Neuron (in vitro differentiated cells): ENCODE measurements at regions not wholly inside any gene's neighbourhood (a gene's known extent, or its start where the extent isn't known, plus 50 kb on each side); places are given as distances from the start of the nearest gene placed in this dataset.
"Not testable (repeated sequence)": the region's sequence is repeated elsewhere in the genome, so short reads cannot be mapped to it uniquely, and the experiment has no call there.

Source experiments
- H2AFZ ChIP-seq: one replicate; pipeline ENCODE4 v1.6.1; 2013; ENCODE audit warnings: low read depth, mild to moderate bottlenecking, inconsistent platforms, low read length, moderate library complexity
- H3K27me3 ChIP-seq: one replicate; pipeline ENCODE4 v1.6.1; 2013; ENCODE audit warnings: low read length; ENCODE audit not compliant: insufficient read depth
- H3K36me3 ChIP-seq: one replicate; pipeline ENCODE4 v1.6.1; 2013; ENCODE audit warnings: low read length; ENCODE audit not compliant: insufficient read depth
- H3K4me1 ChIP-seq: one replicate; pipeline ENCODE4 v1.6.1; 2013; ENCODE audit warnings: low read length; ENCODE audit not compliant: insufficient read depth
- H3K4me3 ChIP-seq: 2 replicates; pipeline ENCODE4 v1.5.1; 2013; ENCODE audit warnings: mild to moderate bottlenecking, low read length, moderate library complexity
- H3K9me3 ChIP-seq: one replicate; pipeline ENCODE4 v1.6.1; 2013; ENCODE audit warnings: low read length

GRCh38 chr2:13481201-13481600 is 764.5 kb downstream of the TRIB2 start:
- H3K4me3 ChIP-seq: no peak overlapping the region
- H3K27me3 ChIP-seq: no peaks in the 10 kb centered on the region
- H3K4me1 ChIP-seq: no peaks in the 10 kb centered on the region
- H3K36me3 ChIP-seq: no peaks in the 10 kb centered on the region
- no peaks in the 10 kb centered on the region for H3K9me3 ChIP-seq
- H2AFZ ChIP-seq: no peak overlapping the region

GRCh38 chr2:13485256-13485655 is 768.5 kb downstream of the TRIB2 start:
- no peaks in the 10 kb centered on the region for H3K27me3 ChIP-seq

GRCh38 chr2:13488965-13489364 is 772.2 kb downstream of the TRIB2 start:
- Histone ChIP-seq H3K4me3 (no peak overlapping the region), H3K4me1 (no peaks in the 10 kb centered on the region), H2AFZ (no peak overlapping the region), H3K27me3 (no peaks in the 10 kb centered on the region), H3K9me3 (no peaks in the 10 kb centered on the region), H3K36me3 (no peaks in the 10 kb centered on the region)

More at GRCh38 chr2:13485256-13485655, 768.5 kb downstream of the TRIB2 start:
- H3K4me3 ChIP-seq: no peak overlapping the region
- H3K4me1 ChIP-seq: no peaks in the 10 kb centered on the region
- H3K9me3 ChIP-seq: no peaks in the 10 kb centered on the region
- no peak overlapping the region for H2AFZ ChIP-seq
- no peaks in the 10 kb centered on the region for H3K36me3 ChIP-seq

GRCh38 chr2:13492262-13492661 is 775.5 kb downstream of the TRIB2 start:
- no peaks in the 10 kb centered on the region for H3K36me3 ChIP-seq
- no peak overlapping the region for H3K4me3 ChIP-seq
- no peaks in the 10 kb centered on the region for H3K27me3 ChIP-seq
- H3K4me1 ChIP-seq: no peaks in the 10 kb centered on the region
- no peaks in the 10 kb centered on the region for H3K9me3 ChIP-seq
- no peak overlapping the region for H2AFZ ChIP-seq

GRCh38 chr2:13495051-13495450 is 778.3 kb downstream of the TRIB2 start:
- no peak overlapping the region for H2AFZ ChIP-seq
- H3K27me3 ChIP-seq: no peaks in the 10 kb centered on the region
- H3K4me1 ChIP-seq: no peaks in the 10 kb centered on the region
- H3K4me3 ChIP-seq: no peak overlapping the region
- no peaks in the 10 kb centered on the region for H3K9me3 ChIP-seq
- no peaks in the 10 kb centered on the region for H3K36me3 ChIP-seq

GRCh38 chr2:13504808-13505207 is 788.1 kb downstream of the TRIB2 start:
- H3K27me3 ChIP-seq: no peaks in the 10 kb centered on the region
- no peaks in the 10 kb centered on the region for H3K9me3 ChIP-seq
- no peaks in the 10 kb centered on the region for H3K4me1 ChIP-seq
- H3K4me3 ChIP-seq: no peak overlapping the region
- no peak overlapping the region for H2AFZ ChIP-seq
- no peaks in the 10 kb centered on the region for H3K36me3 ChIP-seq

GRCh38 chr2:13508671-13509070 is 791.9 kb downstream of the TRIB2 start:
- Histone ChIP-seq H3K36me3 (no peaks in the 10 kb centered on the region), H3K27me3 (no peaks in the 10 kb centered on the region), H3K4me3 (no peak overlapping the region), H3K9me3 (no peaks in the 10 kb centered on the region), H2AFZ (no peak overlapping the region), H3K4me1 (no peaks in the 10 kb centered on the region)

GRCh38 chr2:13515254-13515653 is 798.5 kb downstream of the TRIB2 start:
- Histone ChIP-seq H3K9me3 (no peaks in the 10 kb centered on the region), H3K36me3 (no peaks in the 10 kb centered on the region), H3K4me3 (no peak overlapping the region), H3K4me1 (no peaks in the 10 kb centered on the region), H3K27me3 (no peaks in the 10 kb centered on the region), H2AFZ (no peak overlapping the region)

GRCh38 chr2:13522096-13522495 is 805.4 kb downstream of the TRIB2 start:
- H3K36me3 ChIP-seq: no peaks in the 10 kb centered on the region
- no peaks in the 10 kb centered on the region for H3K27me3 ChIP-seq
- no peaks in the 10 kb centered on the region for H3K9me3 ChIP-seq
- H2AFZ ChIP-seq: no peak overlapping the region
- H3K4me3 ChIP-seq: no peak overlapping the region
- H3K4me1 ChIP-seq: no peaks in the 10 kb centered on the region

- H3K9me3 ChIP-seq: no peaks in the 10 kb centered on the region
- no peak overlapping the region for H3K4me3 ChIP-seq
- no peaks in the 10 kb centered on the region for H3K36me3 ChIP-seq
- no peaks in the 10 kb centered on the region for H3K4me1 ChIP-seq
- no peaks in the 10 kb centered on the region for H3K27me3 ChIP-seq
- H2AFZ ChIP-seq: no peak overlapping the region
These were observed 806.4 kb downstream of the TRIB2 start for GRCh38 chr2:13522917-13523821.

- no peaks in the 10 kb centered on the region for H3K36me3 ChIP-seq
- H3K27me3 ChIP-seq: no peaks in the 10 kb centered on the region
- no peak overlapping the region for H2AFZ ChIP-seq
- H3K9me3 ChIP-seq: no peaks in the 10 kb centered on the region
- H3K4me1 ChIP-seq: no peaks in the 10 kb centered on the region
- H3K4me3 ChIP-seq: no peak overlapping the region
These were observed 807.8 kb downstream of the TRIB2 start for GRCh38 chr2:13524492-13524891.

GRCh38 chr2:13531735-13532410 is 815.1 kb downstream of the TRIB2 start:
- not testable (repeated sequence) for H3K4me1 ChIP-seq, H3K9me3 ChIP-seq, H2AFZ ChIP-seq, H3K27me3 ChIP-seq, H3K4me3 ChIP-seq, H3K36me3 ChIP-seq

- not testable (repeated sequence) for H2AFZ ChIP-seq, H3K27me3 ChIP-seq, H3K9me3 ChIP-seq, H3K4me1 ChIP-seq, H3K36me3 ChIP-seq, H3K4me3 ChIP-seq
These were observed 816.2 kb downstream of the TRIB2 start for GRCh38 chr2:13532781-13533523.
